ENCODE measurements at regions not wholly inside any gene's neighbourhood (a gene's known extent, or its start where the extent isn't known, plus 50 kb on each side); places are given as distances from the start of the nearest gene placed in this dataset.

- Histone ChIP-seq H3K79me2 (ENCODE audit: insufficient read depth, low read length) (no peaks in the 10 kb centered on the region), H3K9ac (ENCODE audit: low read length) (no peak overlapping the region), H3K27ac (ENCODE audit: low read depth, low read length) (no peak overlapping the region), H2AFZ (ENCODE audit: low read depth, low read length, poor library complexity, severe bottlenecking) (no peak overlapping the region), H3K4me1 (ENCODE audit: control insufficient read depth in 1 of 2, insufficient read depth in 2 of 2, low read length in 2 of 2) (0 out of 4 replicates have a peak, but pooled peaks cover 0 to 8% of the 10 kb centered on the region in 2 experiments), H3K4me3 (replicated peaks in 1 of 2; ENCODE audit: low read depth in 1 of 2, low read length in 2 of 2) (no peak overlapping the region), H3K9me3 (ENCODE audit: control insufficient read depth in 1 of 2, insufficient read depth in 1 of 2, low read depth in 1 of 2, low read length in 2 of 2) (no peaks in the 10 kb centered on the region), H3K4me2 (ENCODE audit: low read length) (no peak overlapping the region), H3K27me3 (ENCODE audit: insufficient read depth, low read length) (no peaks in the 10 kb centered on the region), H4K20me1 (ENCODE audit: insufficient read depth) (no peaks in the 10 kb centered on the region), H3K9me2 (ENCODE audit: insufficient read depth) (no peaks in the 10 kb centered on the region), H3K36me3 (ENCODE audit: control insufficient read depth in 1 of 2, insufficient read depth in 2 of 2, low read length in 2 of 2) (no peaks in the 10 kb centered on the region)
- DNase-seq (ENCODE audit: low read depth, low spot score) (no peak), ATAC-seq (no peak)
- RAD21 ChIA-PET (ENCODE audit: low non-redundant PET in 1 of 2, low total read pairs in 2 of 2, uncharacterized antibody in 2 of 2, unreplicated experiment in 2 of 2) = no interaction called here
- POLR2A ChIA-PET = no interaction called here
- CTCF ChIA-PET = no interaction called here
- intact Hi-C loops (cut with micrococcal nuclease) = no loop called here
- BruUV-seq (replicated peaks) = no TSS peak
- no peak for TF ChIP-seq CEBPB (IDR thresholded peaks at IDR 0.05; ENCODE audit: low read depth)
- no peak for TF ChIP-seq SP1 (IDR thresholded peaks at IDR 0.05; ENCODE audit: low read depth)
- TF ChIP-seq POLR2AphosphoS5 (IDR thresholded peaks at IDR 0.05; ENCODE audit: low read depth, low read length) = no peak
- TF ChIP-seq SIN3A (IDR thresholded peaks at IDR 0.05; ENCODE audit: low read depth) = no peak
- TF ChIP-seq EZH2 (IDR thresholded peaks at IDR 0.05) = no peak
- TF ChIP-seq SRF (IDR thresholded peaks at IDR 0.05; ENCODE audit: low read depth) = no peak
- no peak for TF ChIP-seq REST (IDR thresholded peaks at IDR 0.05; ENCODE audit: low read depth)
- no peak for TF ChIP-seq YY1 (IDR thresholded peaks at IDR 0.05; ENCODE audit: extremely low read depth, insufficient replicate concordance, low read depth, low read length)
- TF ChIP-seq POLR2A (IDR thresholded peaks at IDR 0.05; ENCODE audit: borderline replicate concordance, extremely low read depth, insufficient read depth, insufficient read length) = no peak
- TF ChIP-seq EZH2phosphoT487 (IDR thresholded peaks at IDR 0.05; ENCODE audit: borderline replicate concordance) = no peak
- TF ChIP-seq, protein P1, sequence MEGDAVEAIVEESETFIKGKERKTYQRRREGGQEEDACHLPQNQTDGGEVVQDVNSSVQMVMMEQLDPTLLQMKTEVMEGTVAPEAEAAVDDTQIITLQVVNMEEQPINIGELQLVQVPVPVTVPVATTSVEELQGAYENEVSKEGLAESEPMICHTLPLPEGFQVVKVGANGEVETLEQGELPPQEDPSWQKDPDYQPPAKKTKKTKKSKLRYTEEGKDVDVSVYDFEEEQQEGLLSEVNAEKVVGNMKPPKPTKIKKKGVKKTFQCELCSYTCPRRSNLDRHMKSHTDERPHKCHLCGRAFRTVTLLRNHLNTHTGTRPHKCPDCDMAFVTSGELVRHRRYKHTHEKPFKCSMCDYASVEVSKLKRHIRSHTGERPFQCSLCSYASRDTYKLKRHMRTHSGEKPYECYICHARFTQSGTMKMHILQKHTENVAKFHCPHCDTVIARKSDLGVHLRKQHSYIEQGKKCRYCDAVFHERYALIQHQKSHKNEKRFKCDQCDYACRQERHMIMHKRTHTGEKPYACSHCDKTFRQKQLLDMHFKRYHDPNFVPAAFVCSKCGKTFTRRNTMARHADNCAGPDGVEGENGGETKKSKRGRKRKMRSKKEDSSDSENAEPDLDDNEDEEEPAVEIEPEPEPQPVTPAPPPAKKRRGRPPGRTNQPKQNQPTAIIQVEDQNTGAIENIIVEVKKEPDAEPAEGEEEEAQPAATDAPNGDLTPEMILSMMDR (IDR thresholded peaks at IDR 0.05 in 2 of 3, conservative IDR thresholded peaks at IDR 0.05 in 1 of 3; ENCODE audit: borderline replicate concordance in 1 of 3, insufficient read depth in 1 of 3, low read depth in 2 of 3, low read length in 2 of 3) = no peak
- no peak for TF ChIP-seq ATF3 (IDR thresholded peaks at IDR 0.05)
- no peak for TF ChIP-seq FOSL1 (IDR thresholded peaks at IDR 0.05; ENCODE audit: low read depth)
- no peak for TF ChIP-seq ZNF274 (IDR thresholded peaks at IDR 0.05; ENCODE audit: low read depth, low read length)
- TF ChIP-seq TCF7L2 (IDR thresholded peaks at IDR 0.05; ENCODE audit: borderline replicate concordance, extremely low read depth, insufficient read depth, insufficient read length) = no peak
Observed at GRCh38 chr13:27336014-27336673, 65.5 kb downstream of the RASL11A start.

Data from HCT116 (cell line).